HUES48 (cell line): ENCODE measurements at regions not wholly inside any gene's neighbourhood (a gene's known extent, or its start where the extent isn't known, plus 50 kb on each side); places are given as distances from the start of the nearest gene placed in this dataset.

Source experiments
- H3K27ac ChIP-seq: one replicate; pipeline ENCODE4 v1.7.0; 2013; ENCODE audit warnings: low read depth, low read length, inconsistent platforms
- H3K27me3 ChIP-seq: 2 replicates; pipeline ENCODE4 v1.6.1; 2013; ENCODE audit warnings: mild to moderate bottlenecking, low read length; ENCODE audit not compliant: control insufficient read depth, insufficient read depth
- H3K36me3 ChIP-seq: 2 replicates; pipeline ENCODE4 v1.6.1; 2013; ENCODE audit warnings: low read length; ENCODE audit not compliant: control insufficient read depth, insufficient read depth
- H3K4me1 ChIP-seq: 2 replicates; pipeline ENCODE4 v1.6.1; 2013; ENCODE audit warnings: mild to moderate bottlenecking, low read length; ENCODE audit not compliant: control insufficient read depth, insufficient read depth
- H3K4me3 ChIP-seq: 2 replicates; pipeline ENCODE4 v1.5.1; 2013; ENCODE audit warnings: mild to moderate bottlenecking, low read depth, low read length
- H3K9ac ChIP-seq: 2 replicates; pipeline ENCODE4 v1.6.1; 2013; ENCODE audit warnings: mild to moderate bottlenecking, low read depth, low read length, moderate library complexity
- H3K9me3 ChIP-seq: 2 replicates; pipeline ENCODE4 v1.6.1; 2013; ENCODE audit warnings: low read length; ENCODE audit not compliant: control insufficient read depth, insufficient read depth

DNA sequence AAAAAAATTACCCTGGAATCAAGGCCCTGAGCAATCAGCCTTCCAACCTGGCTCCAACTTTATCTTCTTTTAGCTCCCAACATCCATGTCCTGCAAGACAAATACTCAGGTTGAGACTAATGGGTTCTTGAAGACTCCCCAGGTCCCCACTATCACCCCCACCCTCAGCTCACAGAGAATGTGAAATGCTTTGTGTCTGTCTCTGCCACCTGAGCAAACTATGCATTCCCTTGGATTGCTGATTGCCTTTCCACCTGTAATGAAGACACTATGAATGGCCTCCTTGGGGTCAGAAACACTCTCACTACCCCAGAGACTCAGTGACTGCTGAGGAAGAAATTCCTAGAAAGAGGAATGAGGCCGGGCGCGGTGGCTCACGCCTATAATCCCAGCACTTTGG is 121.2 kb upstream of the GALNT2 start:
- Histone ChIP-seq H3K27ac (no peak overlapping the region), H3K36me3 (no peaks in the 10 kb centered on the region), H3K27me3 (no peaks in the 10 kb centered on the region), H3K4me1 (peaks cover 3% of the 10 kb centered on the region; the same call in 1 of the 2 replicates), H3K4me3 (no peak overlapping the region), H3K9ac (no peak overlapping the region), H3K9me3 (no peaks in the 10 kb centered on the region)

GRCh38 chr1:229947968-229948367 is 119.1 kb upstream of the GALNT2 start:
- Histone ChIP-seq H3K27me3 (no peaks in the 10 kb centered on the region), H3K4me3 (no peak overlapping the region), H3K27ac (no peak overlapping the region), H3K4me1 (no peaks in the 10 kb centered on the region), H3K36me3 (no peaks in the 10 kb centered on the region), H3K9me3 (no peaks in the 10 kb centered on the region), H3K9ac (no peak overlapping the region)

DNA sequence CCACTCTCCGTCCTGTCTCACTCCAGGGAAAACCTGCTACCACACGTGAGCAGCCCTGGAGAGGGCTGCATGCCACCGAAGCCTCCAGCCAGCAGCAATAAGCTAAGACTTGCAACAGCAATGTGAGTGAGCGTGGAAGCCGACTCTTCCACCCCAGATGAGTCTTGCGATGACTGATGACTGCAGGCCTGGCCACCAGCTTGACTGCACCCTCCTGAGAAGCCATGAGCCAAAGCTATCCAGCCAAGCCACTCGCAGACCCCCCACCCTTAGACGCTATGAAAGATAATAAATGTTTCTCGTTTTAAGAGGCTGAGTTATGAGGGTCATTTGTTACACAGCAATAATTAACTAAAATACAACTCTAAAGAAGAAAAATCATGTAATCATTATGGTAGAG is 118.6 kb upstream of the GALNT2 start:
- no peaks in the 10 kb centered on the region for H3K4me1 ChIP-seq
- no peaks in the 10 kb centered on the region for H3K27me3 ChIP-seq
- H3K9ac ChIP-seq, result no peak overlapping the region
- H3K9me3 ChIP-seq, result no peaks in the 10 kb centered on the region
- H3K27ac ChIP-seq, result no peak overlapping the region
- no peaks in the 10 kb centered on the region for H3K36me3 ChIP-seq
- no peak overlapping the region for H3K4me3 ChIP-seq

GRCh38 chr1:229949500-229949899 is 117.5 kb upstream of the GALNT2 start:
- H3K9ac ChIP-seq, result no peak overlapping the region
- H3K4me1 ChIP-seq, result no peaks in the 10 kb centered on the region
- no peaks in the 10 kb centered on the region for H3K9me3 ChIP-seq

DNA sequence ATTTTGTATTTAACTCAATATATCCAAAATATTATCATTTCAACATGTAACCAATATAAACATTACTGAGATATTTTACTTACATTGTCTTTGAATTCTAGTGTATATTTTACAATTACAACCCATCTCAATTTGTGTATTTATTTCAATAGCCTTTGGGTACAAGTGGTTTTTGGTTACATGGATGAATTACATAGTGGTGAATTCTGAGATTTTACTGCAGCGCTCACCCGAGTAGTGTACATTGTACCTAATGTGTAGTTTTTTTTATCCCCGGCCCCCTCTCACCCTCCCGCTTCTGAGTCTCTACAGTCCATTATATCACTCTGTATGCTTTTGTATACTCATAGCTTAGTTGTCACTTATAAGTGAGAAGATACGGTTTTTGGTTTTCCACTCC is 117.0 kb upstream of the GALNT2 start:
- H3K27me3 ChIP-seq, result no peaks in the 10 kb centered on the region
- H3K36me3 ChIP-seq, result no peaks in the 10 kb centered on the region
- H3K4me1 ChIP-seq, result no peaks in the 10 kb centered on the region
- H3K4me3 ChIP-seq, result no peak overlapping the region
- no peak overlapping the region for H3K27ac ChIP-seq
- H3K9me3 ChIP-seq, result no peaks in the 10 kb centered on the region
- no peak overlapping the region for H3K9ac ChIP-seq

More at GRCh38 chr1:229949500-229949899, 117.5 kb upstream of the GALNT2 start:
- Histone ChIP-seq H3K27ac (no peak overlapping the region), H3K27me3 (no peaks in the 10 kb centered on the region), H3K36me3 (no peaks in the 10 kb centered on the region), H3K4me3 (no peak overlapping the region)

DNA sequence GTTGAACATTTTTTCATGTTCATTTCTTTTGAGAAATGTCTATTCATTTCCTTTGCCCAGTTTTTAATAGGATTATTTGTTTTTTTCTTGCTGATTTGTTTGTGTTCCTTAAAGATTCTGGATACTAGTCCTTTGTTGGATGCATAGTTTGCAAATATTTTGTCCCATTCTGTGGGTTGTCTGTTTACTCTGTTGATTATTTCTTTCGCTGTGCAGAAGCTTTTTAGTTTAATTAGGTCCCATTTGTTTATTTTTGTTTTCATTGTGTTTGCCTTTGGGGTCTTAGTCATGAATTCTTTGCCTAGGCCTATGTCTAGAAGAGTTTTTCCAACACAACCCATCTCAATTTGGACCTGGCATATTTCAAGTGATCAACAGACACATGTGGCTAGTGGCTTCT is 116.1 kb upstream of the GALNT2 start:
- no peak overlapping the region for H3K9ac ChIP-seq
- H3K36me3 ChIP-seq, result no peaks in the 10 kb centered on the region
- H3K27ac ChIP-seq, result no peak overlapping the region
- H3K9me3 ChIP-seq, result no peaks in the 10 kb centered on the region
- no peaks in the 10 kb centered on the region for H3K27me3 ChIP-seq
- H3K4me1 ChIP-seq, result no peaks in the 10 kb centered on the region
- no peak overlapping the region for H3K4me3 ChIP-seq

GRCh38 chr1:229951856-229952534 is 115.0 kb upstream of the GALNT2 start:
- no peaks in the 10 kb centered on the region for H3K27me3 ChIP-seq

DNA sequence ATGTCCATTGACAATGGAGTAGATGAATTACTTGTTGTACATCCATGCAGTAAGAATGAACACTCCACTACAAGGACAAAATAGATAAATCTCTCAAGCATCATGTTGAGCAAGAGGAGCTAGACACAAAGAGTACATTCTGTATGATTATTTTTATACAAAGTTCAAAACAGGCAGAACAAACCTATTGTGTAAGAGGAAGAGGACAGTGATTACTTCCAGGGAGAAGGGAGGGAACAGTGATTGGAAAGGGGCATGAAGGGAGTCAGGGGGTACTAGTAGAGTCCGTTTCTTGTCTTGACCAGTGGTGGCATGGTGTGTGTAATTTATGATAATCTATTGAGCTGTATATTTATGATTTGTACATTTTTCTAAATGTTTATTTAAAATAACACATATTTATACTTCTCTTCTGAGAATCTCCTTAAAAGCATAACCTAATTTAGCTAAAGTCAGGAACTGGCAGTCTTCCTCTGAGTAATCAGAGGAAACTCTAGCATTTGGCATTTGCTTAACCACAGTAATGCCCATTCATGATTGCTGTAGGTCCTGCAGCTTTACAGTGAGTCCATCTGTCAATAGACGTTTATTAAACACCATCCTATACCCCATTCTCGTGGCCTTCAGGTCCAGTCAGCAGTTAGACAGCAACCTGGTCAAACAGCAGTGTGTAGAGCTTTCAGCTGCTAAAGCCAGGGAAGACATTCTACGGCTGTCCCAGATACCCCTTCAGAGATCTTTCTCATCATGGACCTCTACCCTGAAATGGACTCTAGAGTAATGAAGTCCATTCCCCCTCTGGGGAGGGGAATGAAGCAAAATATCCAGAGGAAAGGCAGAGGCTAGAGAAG is 114.1 kb upstream of the GALNT2 start:
- Histone ChIP-seq H3K36me3 (no peaks in the 10 kb centered on the region), H3K27ac (no peak overlapping the region), H3K9ac (no peak overlapping the region), H3K27me3 (no peaks in the 10 kb centered on the region), H3K9me3 (no peaks in the 10 kb centered on the region), H3K4me3 (no peak overlapping the region), H3K4me1 (no peaks in the 10 kb centered on the region)

More at GRCh38 chr1:229951856-229952534, 115.0 kb upstream of the GALNT2 start:
- no peak overlapping the region for H3K9ac ChIP-seq
- H3K27ac ChIP-seq, result no peak overlapping the region
- H3K4me3 ChIP-seq, result no peak overlapping the region
- no peaks in the 10 kb centered on the region for H3K9me3 ChIP-seq
- H3K36me3 ChIP-seq, result no peaks in the 10 kb centered on the region
- H3K4me1 ChIP-seq, result no peaks in the 10 kb centered on the region

DNA sequence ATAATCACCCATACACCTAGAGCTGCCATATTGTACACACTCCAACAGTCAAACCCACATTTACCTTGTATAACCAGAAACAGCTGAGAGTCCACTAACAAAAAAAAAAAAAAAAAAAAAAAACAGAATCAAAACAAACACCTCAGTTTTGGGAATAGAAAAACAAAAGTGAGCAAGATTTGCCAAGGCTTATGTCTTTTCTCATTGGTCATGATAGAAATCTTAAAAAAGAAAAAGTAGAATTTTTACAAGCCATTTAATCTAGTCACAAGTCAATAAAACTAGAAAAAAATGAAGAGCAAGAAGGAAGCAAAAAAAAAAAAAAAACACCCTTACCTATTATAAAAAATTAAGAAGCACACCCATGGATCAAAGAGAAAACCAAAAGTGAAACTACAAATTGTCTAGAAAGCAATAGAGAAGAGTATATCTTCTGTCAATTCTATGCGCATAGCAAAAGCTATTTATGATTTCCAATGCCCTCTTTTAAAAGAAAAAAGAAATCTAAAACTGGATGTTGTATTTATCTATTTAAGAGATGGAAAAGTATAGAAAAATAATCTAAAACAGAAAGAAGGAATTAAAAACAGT is 113.2 kb upstream of the GALNT2 start:
- H3K4me3 ChIP-seq, result no peak overlapping the region
- no peaks in the 10 kb centered on the region for H3K36me3 ChIP-seq
- no peaks in the 10 kb centered on the region for H3K9me3 ChIP-seq
- no peaks in the 10 kb centered on the region for H3K27me3 ChIP-seq
- no peak overlapping the region for H3K9ac ChIP-seq
- no peak overlapping the region for H3K27ac ChIP-seq
- no peaks in the 10 kb centered on the region for H3K4me1 ChIP-seq

GRCh38 chr1:229964281-229964680 is 102.8 kb upstream of the GALNT2 start:
- H3K4me3 ChIP-seq, result no peak overlapping the region
- H3K36me3 ChIP-seq, result no peaks in the 10 kb centered on the region
- H3K9me3 ChIP-seq, result no peaks in the 10 kb centered on the region
- no peak overlapping the region for H3K9ac ChIP-seq
- H3K27me3 ChIP-seq, result no peaks in the 10 kb centered on the region
- no peaks in the 10 kb centered on the region for H3K4me1 ChIP-seq
- H3K27ac ChIP-seq, result no peak overlapping the region

DNA sequence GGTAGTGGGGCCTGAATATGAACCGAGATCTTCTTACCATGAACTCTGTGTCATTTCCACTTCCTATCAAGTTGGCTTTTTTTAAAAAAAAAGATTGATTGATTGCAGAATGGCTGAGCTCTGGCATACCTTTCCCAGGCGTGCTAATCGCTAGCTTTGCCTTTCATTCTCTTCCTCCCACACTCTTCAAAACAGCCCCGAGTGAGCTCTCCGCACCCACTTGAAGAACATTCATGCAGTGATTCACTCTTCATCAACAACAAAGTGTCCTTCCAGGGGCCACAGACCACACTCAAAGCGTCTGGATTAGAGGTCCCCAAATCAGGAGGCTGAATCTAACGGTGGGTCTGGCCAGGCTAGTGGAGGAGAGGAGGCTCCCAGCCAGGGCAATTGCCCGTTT is 96.3 kb upstream of the GALNT2 start:
- H3K9me3 ChIP-seq, result no peaks in the 10 kb centered on the region
- no peaks in the 10 kb centered on the region for H3K27me3 ChIP-seq
- no peaks in the 10 kb centered on the region for H3K36me3 ChIP-seq
- H3K9ac ChIP-seq, result no peak overlapping the region
- H3K4me3 ChIP-seq, result no peak overlapping the region
- no peaks in the 10 kb centered on the region for H3K4me1 ChIP-seq
- no peak overlapping the region for H3K27ac ChIP-seq
